Fibroblast of mammary gland (primary cell): ENCODE measurements at regions not wholly inside any gene's neighbourhood (a gene's known extent, or its start where the extent isn't known, plus 50 kb on each side); places are given as distances from the start of the nearest gene placed in this dataset.

Source experiments
- DNase-seq: peaks from one replicate; pipeline ENCODE4 v3.0.0-alpha.2; 2010; ENCODE audit warnings: low read depth
- H3K4me3 ChIP-seq: 2 replicates; pipeline ENCODE4 v1.5.1; 2011; ENCODE audit warnings: low read depth, mild to moderate bottlenecking, low read length, moderate library complexity; ENCODE audit not compliant: control insufficient read depth
- TF ChIP-seq, protein P1 (sequence below): conservative IDR thresholded peaks from 2 replicates; pipeline ENCODE4 v1.5.1; 2011; ENCODE audit warnings: low read depth, low read length, inconsistent platforms; ENCODE audit not compliant: control insufficient read depth, insufficient read depth

DNA sequence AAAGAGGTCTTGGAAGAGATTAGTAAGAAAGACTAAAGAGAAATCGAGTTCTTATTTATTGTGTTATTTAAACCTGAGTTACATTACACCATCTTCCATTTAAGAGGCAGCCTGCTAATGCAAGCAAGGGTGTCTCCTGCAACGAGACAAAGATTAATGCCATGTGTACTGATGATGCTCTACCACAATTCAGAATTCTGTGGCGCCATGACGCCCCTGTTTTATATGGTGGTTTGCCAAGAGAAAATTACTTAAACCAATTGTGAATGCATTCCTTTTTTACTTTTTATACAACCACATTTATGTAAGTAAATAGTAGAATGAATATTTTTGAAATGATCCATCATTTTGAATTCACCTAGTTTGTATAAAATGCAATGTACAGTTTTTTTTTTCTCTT is 356.1 kb upstream of the ZEB2 start:
- H3K4me3 ChIP-seq = no peak overlapping the region
- no peak for DNase-seq
- TF ChIP-seq, protein P1, sequence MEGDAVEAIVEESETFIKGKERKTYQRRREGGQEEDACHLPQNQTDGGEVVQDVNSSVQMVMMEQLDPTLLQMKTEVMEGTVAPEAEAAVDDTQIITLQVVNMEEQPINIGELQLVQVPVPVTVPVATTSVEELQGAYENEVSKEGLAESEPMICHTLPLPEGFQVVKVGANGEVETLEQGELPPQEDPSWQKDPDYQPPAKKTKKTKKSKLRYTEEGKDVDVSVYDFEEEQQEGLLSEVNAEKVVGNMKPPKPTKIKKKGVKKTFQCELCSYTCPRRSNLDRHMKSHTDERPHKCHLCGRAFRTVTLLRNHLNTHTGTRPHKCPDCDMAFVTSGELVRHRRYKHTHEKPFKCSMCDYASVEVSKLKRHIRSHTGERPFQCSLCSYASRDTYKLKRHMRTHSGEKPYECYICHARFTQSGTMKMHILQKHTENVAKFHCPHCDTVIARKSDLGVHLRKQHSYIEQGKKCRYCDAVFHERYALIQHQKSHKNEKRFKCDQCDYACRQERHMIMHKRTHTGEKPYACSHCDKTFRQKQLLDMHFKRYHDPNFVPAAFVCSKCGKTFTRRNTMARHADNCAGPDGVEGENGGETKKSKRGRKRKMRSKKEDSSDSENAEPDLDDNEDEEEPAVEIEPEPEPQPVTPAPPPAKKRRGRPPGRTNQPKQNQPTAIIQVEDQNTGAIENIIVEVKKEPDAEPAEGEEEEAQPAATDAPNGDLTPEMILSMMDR = no peak

DNA sequence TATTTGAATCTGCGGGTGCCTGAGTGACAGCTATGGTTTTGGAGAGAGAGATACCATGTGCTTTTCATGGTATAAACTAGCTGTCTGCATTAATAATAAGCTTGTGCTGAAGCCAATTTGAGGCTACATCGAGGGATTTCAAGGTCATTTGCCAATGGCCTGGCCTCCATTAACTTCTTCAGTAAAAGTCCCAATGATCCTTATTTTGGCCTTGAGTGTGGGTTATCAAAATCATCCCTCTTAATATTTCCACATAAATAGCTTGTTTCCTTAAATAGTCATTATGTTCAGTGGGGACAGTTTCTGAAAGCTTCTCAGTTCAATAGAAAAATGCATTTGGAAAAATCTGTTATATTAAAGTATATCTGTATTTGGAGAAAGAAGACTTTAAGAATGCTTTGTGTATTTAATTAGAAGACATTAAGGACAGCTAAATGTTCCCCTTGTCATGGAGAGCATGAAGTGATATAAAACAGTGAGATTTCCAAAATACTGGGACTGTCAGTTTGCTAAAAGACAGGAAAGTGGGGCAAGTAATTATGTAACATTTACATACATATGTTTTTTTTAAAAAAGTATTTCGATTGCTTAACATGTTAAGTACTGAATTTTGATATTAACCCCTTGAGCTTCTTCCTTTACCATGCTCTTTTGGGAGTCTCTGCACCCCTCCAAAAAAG is 355.5 kb upstream of the ZEB2 start:
- TF ChIP-seq, protein P1 = no peak
- no peak for DNase-seq
- no peak overlapping the region for H3K4me3 ChIP-seq

DNA sequence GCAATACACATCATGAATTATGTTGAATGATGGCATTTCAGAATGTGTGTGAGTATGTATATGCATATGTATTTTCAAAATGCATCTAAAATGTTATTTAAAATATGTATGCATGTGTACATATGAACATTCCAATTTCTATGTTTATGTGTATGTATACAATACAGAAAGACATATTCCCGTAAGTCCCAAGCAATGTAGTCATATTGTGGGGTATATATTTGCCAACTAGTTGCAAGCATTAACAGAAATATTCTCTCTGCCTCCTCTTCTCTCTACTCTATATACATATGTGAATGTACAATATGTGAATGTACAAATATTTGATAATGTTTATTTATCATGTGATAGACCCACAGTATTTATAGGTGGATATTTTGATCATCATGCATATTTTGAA is 345.8 kb upstream of the ZEB2 start:
- DNase-seq = no peak

DNA sequence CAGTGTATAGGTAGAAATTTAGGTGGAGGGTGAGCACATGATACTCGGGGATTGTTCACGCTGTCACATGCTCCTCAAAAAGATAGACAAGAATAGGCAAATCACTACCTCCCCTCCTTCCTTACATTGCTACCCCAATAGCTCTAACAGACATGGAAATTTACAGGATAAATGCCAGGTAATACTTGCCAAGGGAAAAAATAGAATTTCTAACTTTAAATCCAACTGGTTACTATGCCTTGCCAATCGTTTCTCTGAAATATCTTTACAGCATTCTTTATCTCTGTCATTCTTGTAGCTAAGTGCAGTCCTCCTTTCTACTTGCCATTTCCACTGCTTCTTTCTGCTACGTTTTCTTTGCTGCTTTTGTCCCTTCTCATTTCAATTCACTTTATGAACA is 339.8 kb upstream of the ZEB2 start:
- DNase-seq = no peak
- TF ChIP-seq, protein P1 = no peak
- H3K4me3 ChIP-seq = no peak overlapping the region

More for the DNA sequence above, 345.8 kb upstream of the ZEB2 start:
- TF ChIP-seq, protein P1 = no peak
- no peak overlapping the region for H3K4me3 ChIP-seq

DNA sequence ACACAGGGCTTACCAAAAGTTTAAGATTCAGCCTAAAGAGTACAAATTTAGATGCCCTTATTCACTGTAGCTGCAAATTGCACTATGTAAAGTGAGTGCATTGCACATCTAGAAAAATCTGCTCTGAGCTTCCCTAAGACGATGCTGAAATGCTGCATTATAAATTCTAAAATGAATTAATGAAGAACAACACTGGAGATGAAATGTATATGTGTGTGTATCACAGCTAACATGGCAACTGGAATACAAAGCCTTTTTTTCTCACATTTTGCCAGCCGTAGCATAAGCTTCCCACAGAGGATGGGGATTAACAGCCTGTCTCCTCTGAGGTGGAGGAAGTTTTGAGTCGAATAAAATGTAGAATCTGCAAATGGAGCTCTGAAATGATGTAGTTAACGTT is 338.3 kb upstream of the ZEB2 start:
- TF ChIP-seq, protein P1 = no peak
- no peak for DNase-seq

DNA sequence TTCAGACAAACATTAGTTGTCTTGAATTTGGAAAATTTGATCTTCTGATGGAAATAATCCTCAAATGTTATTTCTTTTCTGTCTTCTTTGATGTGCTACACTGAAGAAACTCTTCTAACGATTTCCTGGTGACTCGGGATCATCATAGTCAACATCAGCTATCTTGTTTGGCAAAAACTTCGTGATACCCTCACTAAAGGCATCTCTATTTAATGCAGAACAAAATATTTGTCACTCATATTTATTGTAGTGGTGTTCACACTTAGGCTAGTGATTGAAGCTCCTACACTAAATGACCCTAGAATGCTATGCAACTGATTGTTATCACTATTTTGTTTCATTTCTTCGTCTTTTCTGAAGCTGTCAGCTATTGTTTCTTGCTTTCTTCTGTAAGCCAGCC is 334.7 kb upstream of the ZEB2 start:
- DNase-seq = no peak
- H3K4me3 ChIP-seq = no peak overlapping the region
- TF ChIP-seq, protein P1 = no peak

More for the DNA sequence above, 338.3 kb upstream of the ZEB2 start:
- H3K4me3 ChIP-seq = no peak overlapping the region

DNA sequence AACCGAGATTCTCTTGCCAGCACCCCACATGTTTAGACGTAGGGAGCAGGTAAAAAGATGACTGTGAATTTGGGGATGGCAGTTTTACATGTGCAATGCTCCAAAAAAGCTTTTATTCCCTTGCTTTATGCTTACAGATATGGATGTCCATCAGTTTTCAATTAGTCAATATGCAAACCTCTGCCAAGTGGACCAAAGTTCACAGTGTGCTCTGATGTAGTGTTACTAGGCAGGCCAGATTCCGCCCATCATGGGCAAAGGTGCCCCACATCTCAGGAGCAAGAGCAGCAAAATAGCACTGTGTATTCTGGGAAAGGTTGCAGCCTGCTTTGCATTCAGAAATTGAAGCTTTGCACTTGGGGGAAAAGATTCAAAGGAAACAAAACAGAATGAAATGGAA is 329.7 kb upstream of the ZEB2 start:
- no peak overlapping the region for H3K4me3 ChIP-seq
- TF ChIP-seq, protein P1 = no peak
- peak; percentile 52 for DNase-seq
